Nucleus accumbens (tissue), 56 donors: ENCODE measurements at regions not wholly inside any gene's neighbourhood (a gene's known extent, or its start where the extent isn't known, plus 50 kb on each side); places are given as distances from the start of the nearest gene placed in this dataset.
"Not testable (repeated sequence)": the region's sequence is repeated elsewhere in the genome, so short reads cannot be mapped to it uniquely, and the experiment has no call there.

ENCODE experiments used
- DNase-seq, 56 donors: peaks; one replicate each; lab custom pipeline; 2025; lab: John Stamatoyannopoulos, UW

DNA sequence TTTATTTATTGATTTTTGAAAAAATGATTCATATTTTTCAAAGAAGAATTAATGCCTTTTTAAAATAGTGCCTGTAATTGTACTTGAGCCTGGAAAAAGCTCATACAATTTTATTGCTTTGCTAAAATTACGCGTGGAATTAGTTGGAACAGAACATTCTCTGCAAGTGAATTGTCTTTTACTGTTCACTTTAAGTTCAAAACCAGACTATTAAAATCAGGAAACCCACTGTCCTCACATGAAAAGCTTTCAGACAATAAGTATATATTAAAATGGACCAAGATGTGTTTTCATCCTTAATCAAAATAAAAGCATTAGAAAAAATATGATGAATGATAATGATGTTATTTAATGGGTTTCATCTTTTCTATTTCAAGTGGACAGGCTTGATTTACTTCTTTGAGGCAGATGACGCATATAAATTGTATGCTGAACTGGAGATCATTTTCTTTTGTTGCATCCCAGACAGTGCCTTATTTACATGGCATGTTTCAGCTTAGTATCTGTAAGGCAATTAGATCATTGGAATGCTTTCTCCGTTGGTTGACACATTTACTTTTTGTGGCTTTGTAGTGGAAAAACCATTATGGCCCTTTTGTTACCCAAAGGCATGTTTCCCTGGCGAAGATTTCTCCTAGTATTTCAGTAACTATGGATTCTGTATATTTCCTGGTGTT lies 299.0 kb upstream of the MAGEC2 start:
- DNase-seq = no peak

DNA sequence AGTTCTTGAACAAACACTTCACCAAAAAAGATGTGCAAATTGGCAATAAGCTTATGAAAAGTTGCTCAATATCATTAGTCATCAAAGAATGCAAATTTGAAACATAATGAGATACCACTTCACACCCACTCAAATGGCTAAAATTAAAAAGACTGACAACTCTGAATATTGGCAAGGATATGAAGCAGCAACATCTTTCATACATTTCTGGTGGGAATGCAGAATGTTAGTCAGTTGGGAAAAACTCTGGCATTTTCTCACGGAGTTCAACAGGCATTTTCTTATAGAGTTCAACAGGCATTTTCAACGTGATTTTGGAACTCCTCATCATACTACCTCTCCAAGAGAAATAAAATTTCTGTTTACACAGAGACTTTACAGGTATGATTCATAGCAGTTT lies 297.4 kb upstream of the MAGEC2 start:
- DNase-seq = no peak

DNA sequence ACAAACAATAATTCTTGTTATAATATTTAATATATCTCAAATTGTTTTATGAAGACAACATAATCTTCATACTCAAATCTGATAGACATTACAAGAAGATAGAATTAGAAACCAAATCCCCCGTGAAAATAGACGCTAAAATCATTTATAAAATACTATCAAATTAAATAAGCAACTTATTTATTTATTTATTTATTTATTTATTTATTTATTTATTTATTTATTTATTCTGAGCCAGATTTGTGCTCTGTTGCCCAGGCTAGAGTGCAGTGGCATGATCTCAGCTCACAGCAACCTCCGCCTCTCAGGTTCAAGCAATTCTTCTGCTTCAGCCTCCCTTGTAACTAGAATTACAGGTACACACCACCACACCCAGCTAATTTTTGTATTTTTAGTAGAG lies 294.9 kb upstream of the MAGEC2 start:
- no peak for DNase-seq

DNA sequence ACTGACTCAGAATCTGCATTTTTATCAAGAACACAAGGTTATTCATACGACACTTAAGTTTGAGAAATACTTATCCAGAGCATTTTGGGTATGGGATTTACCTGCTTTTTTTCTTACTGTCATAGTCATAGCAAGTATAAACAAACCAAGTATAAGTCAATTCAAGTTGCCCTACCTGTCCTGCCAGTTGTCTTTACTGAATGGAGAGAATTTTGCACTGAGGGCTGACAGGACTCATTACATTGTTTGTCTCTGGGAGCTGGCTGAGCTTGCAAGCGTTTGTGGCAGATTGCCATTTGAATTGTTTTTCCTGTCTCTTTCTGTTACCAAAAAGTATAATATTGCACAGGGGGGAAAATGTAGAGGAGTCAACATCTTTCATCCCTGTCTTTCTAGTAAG lies 278.9 kb upstream of the MAGEC2 start:
- DNase-seq = no peak

- DNase-seq = no peak
These were observed 241.3 kb upstream of the MAGEC2 start for GRCh38 chrX:142446349-142446748.

GRCh38 chrX:142428916-142429315 lies 223.8 kb upstream of the MAGEC2 start:
- DNase-seq = no peak

GRCh38 chrX:142390998-142391397 lies 185.9 kb upstream of the MAGEC2 start:
- DNase-seq = not testable (repeated sequence)

- no peak for DNase-seq
These were observed 158.4 kb upstream of the MAGEC2 start for GRCh38 chrX:142363501-142363900.

DNA sequence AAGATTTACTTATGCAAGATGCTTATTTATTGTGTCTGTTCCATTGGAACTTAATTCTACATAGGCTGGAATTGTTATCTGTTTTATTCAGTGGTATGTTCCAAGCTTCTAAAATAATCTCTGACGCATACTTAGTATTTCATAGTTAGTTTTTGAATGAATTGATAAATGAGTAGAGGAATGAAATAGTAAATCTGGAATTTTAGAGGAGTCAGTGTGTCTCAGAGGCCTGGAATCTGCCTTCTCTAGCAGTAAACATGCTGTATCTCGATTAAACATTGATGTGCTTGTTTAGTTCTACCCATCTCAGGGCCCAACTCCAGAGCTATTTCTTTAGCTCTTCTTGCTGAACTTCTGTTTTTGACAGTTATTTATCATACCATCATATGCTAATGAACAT lies 154.2 kb upstream of the MAGEC2 start:
- no peak for DNase-seq

GRCh38 chrX:142327182-142327581 lies 122.1 kb upstream of the MAGEC2 start:
- no peak for DNase-seq

DNA sequence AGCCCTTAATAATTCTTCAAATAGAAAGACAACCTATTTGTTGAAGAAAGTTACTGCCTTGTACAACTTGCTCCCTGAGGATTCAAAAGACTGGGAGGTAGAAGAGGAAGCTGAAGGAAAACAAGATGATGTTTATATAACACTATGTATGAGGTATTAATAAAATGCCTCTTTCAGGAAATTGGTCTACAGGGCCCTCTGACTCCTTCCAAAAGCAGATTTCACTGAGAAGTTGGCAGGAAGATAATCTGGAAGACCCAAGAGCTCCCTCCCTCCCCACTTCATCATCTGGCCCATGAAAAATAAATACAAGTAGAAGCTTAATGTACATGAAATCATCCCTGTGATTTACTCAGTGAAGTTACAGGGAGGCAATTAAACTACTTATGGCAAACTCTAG lies 107.5 kb upstream of the MAGEC2 start:
- DNase-seq = no peak

DNA sequence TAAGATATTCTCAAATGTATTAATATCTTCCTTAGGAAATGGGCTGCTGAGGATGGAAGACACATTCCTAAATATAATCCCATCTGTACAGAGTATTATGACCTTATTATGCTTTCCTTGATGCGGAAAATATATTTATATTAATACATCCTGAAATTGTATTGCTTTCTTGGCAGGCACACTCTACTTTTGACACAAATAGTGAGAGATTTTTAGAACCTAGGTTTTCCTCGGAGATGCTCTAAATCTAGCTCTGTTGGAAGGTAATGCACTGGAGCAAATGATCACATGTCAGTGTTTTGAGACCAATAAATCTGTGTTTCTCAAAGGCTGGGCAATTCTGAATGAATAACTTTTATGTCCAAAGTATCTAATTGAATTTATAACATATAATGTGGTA lies 94.3 kb upstream of the MAGEC2 start:
- DNase-seq = no peak

GRCh38 chrX:142296421-142296820 lies 91.3 kb upstream of the MAGEC2 start:
- no peak for DNase-seq

- no peak for DNase-seq
These were observed 90.1 kb upstream of the MAGEC2 start for GRCh38 chrX:142295190-142295589.

- not testable (repeated sequence) for DNase-seq
These were observed 65.1 kb upstream of the MAGEC2 start for GRCh38 chrX:142270166-142270565.

GRCh38 chrX:142266417-142266816 lies 61.3 kb upstream of the MAGEC2 start:
- no peak for DNase-seq

GRCh38 chrX:142265549-142265948 lies 60.5 kb upstream of the MAGEC2 start:
- not testable (repeated sequence) for DNase-seq

- DNase-seq = no peak
These were observed 51.8 kb upstream of the MAGEC2 start for GRCh38 chrX:142256935-142257334.
